SK-N-SH (cell line): ENCODE measurements at regions not wholly inside any gene's neighbourhood (a gene's known extent, or its start where the extent isn't known, plus 50 kb on each side); places are given as distances from the start of the nearest gene placed in this dataset.

Experiments
- CTCF ChIA-PET: fragments of 300-600, 350-600 bp; formaldehyde crosslinking; extraction: SDS; loops from one replicate; lab custom pipeline; 2021; lab: Yijun Ruan, JAX
- POLR2A ChIA-PET: fragments of 350-600 bp; sonication (Branson Sonifier 250); formaldehyde crosslinking; extraction: SDS; loops from one replicate; lab custom pipeline; 2020; ENCODE audit warnings: antibody characterized with exemption, inconsistent platforms; lab: Yijun Ruan, JAX
- DNase-seq: peaks from one replicate; pipeline ENCODE4 v3.0.0; 2012
- H2AFZ ChIP-seq: fragments of 200-600 bp; sonication (generic); 2 replicates; pipeline ENCODE4 v1.8.1; 2016; ENCODE audit warnings: antibody characterized with exemption, mild to moderate bottlenecking, low read depth
- H3F3A ChIP-seq: fragments of 200-600 bp; sonication (generic); replicated peaks from 2 replicates; pipeline ENCODE3; 2016; ENCODE audit warnings: antibody characterized with exemption, mild to moderate bottlenecking; ENCODE audit not compliant: insufficient read depth
- H3K27ac ChIP-seq, 2 experiments: fragments of 200-500 bp in 1 of 2; fragments of 200-600 bp in 1 of 2; sonication (Bioruptor generic) in 1 of 2; sonication (generic), shearing (Covaris generic) in 1 of 2; 2 replicates each; pipeline versions ENCODE4 v1.5.1 to v1.6.1; 2014 to 2016; ENCODE audit warnings: low read depth in 2 of 2, inconsistent platforms in 1 of 2, low read length in 1 of 2, mild to moderate bottlenecking in 1 of 2, mixed read lengths in 1 of 2
- H3K27me3 ChIP-seq: fragments of 200-600 bp; sonication (generic), shearing (Covaris generic); 2 replicates; pipeline ENCODE4 v1.6.1; 2016; ENCODE audit warnings: mixed run types; ENCODE audit not compliant: insufficient read depth
- H3K36me3 ChIP-seq, 2 experiments: fragments of 200-500 bp in 1 of 2; fragments of 200-600 bp in 1 of 2; sonication (Bioruptor generic) in 1 of 2; sonication (generic) in 1 of 2; replicated peaks in 1 of 2; 2 replicates each; pipeline versions ENCODE3 to v1.5.1; 2014 to 2016; ENCODE audit warnings: low read length in 1 of 2, mild to moderate bottlenecking in 1 of 2; ENCODE audit not compliant: insufficient read depth in 2 of 2, control insufficient read depth in 1 of 2
- H3K4me1 ChIP-seq, 2 experiments: fragments of 200-500 bp in 1 of 2; fragments of 200-600 bp in 1 of 2; sonication (Bioruptor generic) in 1 of 2; sonication (generic), shearing (Covaris generic) in 1 of 2; 2 replicates each; pipeline versions ENCODE4 v1.5.1 to v1.6.1; 2014 to 2016; ENCODE audit warnings: low read depth in 1 of 2, low read length in 1 of 2, mixed run types in 1 of 2; ENCODE audit not compliant: insufficient read depth in 2 of 2, control insufficient read depth in 1 of 2
- H3K4me2 ChIP-seq: fragments of 200-600 bp; sonication (generic), shearing (Covaris generic); 2 replicates; pipeline ENCODE4 v1.6.1; 2017; ENCODE audit warnings: mixed run types
- H3K4me3 ChIP-seq, 2 experiments: fragments of 200-500 bp in 1 of 2; fragments of 200-600 bp in 1 of 2; sonication (Bioruptor generic) in 1 of 2; sonication (generic), shearing (Covaris generic) in 1 of 2; 2 replicates each; pipeline versions ENCODE4 v1.5.1 to v1.8.1; 2014 to 2016; ENCODE audit warnings: low read depth in 2 of 2, inconsistent platforms in 1 of 2, low read length in 1 of 2, mild to moderate bottlenecking in 1 of 2, mixed read lengths in 1 of 2, moderate library complexity in 1 of 2
- H3K79me2 ChIP-seq: fragments of 200-600 bp; sonication (generic); 2 replicates; pipeline ENCODE4 v1.8.1; 2017; ENCODE audit warnings: mild to moderate bottlenecking; ENCODE audit not compliant: insufficient read depth
- H3K9ac ChIP-seq: fragments of 200-600 bp; sonication (generic); 2 replicates; pipeline ENCODE4 v1.6.1; 2017; ENCODE audit warnings: mixed run types
- H3K9me2 ChIP-seq: fragments of 200-600 bp; sonication (generic); 2 replicates; pipeline ENCODE4 v1.6.1; 2017; ENCODE audit warnings: mixed run types
- H3K9me3 ChIP-seq: fragments of 200-600 bp; sonication (generic); 2 replicates; pipeline ENCODE4 v1.6.1; 2017; ENCODE audit warnings: mixed run types, mild to moderate bottlenecking, moderate library complexity
- H4K20me1 ChIP-seq: fragments of 200-600 bp; sonication (generic); 2 replicates; pipeline ENCODE4 v1.6.1; 2017; ENCODE audit warnings: mild to moderate bottlenecking, mixed run types; ENCODE audit not compliant: insufficient read depth
- CTCF ChIP-seq: fragments of 200-600 bp; sonication (generic); IDR thresholded peaks from 2 replicates; pipeline ENCODE4 v1.6.1; 2017; ENCODE audit warnings: antibody characterized with exemption, mild to moderate bottlenecking, moderate library complexity
- EZH2phosphoT487 ChIP-seq: fragments of 200-600 bp; sonication (generic); IDR thresholded peaks from 2 replicates; pipeline ENCODE4 v1.6.1; 2017; ENCODE audit warnings: low read depth, mixed run types, mild to moderate bottlenecking, antibody characterized with exemption, moderate library complexity, borderline replicate concordance
- FOSL2 ChIP-seq: IDR thresholded peaks from 2 replicates; pipeline ENCODE4 v1.4.0; 2012; ENCODE audit warnings: low read depth, mild to moderate bottlenecking, moderate library complexity, borderline replicate concordance
- GABPA ChIP-seq: IDR thresholded peaks from 2 replicates; pipeline ENCODE4 v1.4.0; 2012; ENCODE audit warnings: low read depth, mild to moderate bottlenecking
- GATA2 ChIP-seq: sonication (generic); formaldehyde crosslinking; IDR thresholded peaks from 2 replicates; pipeline ENCODE4 v1.5.0; 2020; ENCODE audit warnings: mild to moderate bottlenecking, missing genetic modification reagents
- IRF3 ChIP-seq: fragments of 150-350 bp; IDR thresholded peaks from 2 replicates; pipeline ENCODE4 v1.6.1; 2016; ENCODE audit warnings: mild to moderate bottlenecking, low read depth, low read length
- MAX ChIP-seq: IDR thresholded peaks from 2 replicates; pipeline ENCODE4 v1.4.0; 2012; ENCODE audit warnings: low read depth
- MEF2A ChIP-seq: IDR thresholded peaks from 2 replicates; pipeline ENCODE4 v1.4.0; 2012; ENCODE audit warnings: low read depth, borderline replicate concordance
- NFIC ChIP-seq: IDR thresholded peaks from 2 replicates; pipeline ENCODE4 v1.4.0; 2012; ENCODE audit warnings: borderline replicate concordance
- NRF1 ChIP-seq: IDR thresholded peaks from 2 replicates; pipeline ENCODE4 v1.6.1; 2012; ENCODE audit warnings: low read depth, mild to moderate bottlenecking, low read length
- PBX3 ChIP-seq: IDR thresholded peaks from 2 replicates; pipeline ENCODE4; 2012
- RFX5 ChIP-seq: IDR thresholded peaks from 2 replicates; pipeline ENCODE4 v1.6.1; 2012; ENCODE audit warnings: mild to moderate bottlenecking, improper control_type of control experiment, low read length
- RXRA ChIP-seq: IDR thresholded peaks from 2 replicates; pipeline ENCODE4 v1.4.0; 2012; ENCODE audit warnings: low read depth, mild to moderate bottlenecking, borderline replicate concordance
- SIN3A ChIP-seq: IDR thresholded peaks from 2 replicates; pipeline ENCODE4 v1.6.1; 2012; ENCODE audit warnings: low read depth, mild to moderate bottlenecking, low read length, moderate library complexity, borderline replicate concordance
- SMC3 ChIP-seq: IDR thresholded peaks from 2 replicates; pipeline ENCODE4 v1.6.1; 2012; ENCODE audit warnings: low read depth, low read length, improper control_type of control experiment
- USF1 ChIP-seq: IDR thresholded peaks from 2 replicates; pipeline ENCODE4 v1.4.0; 2012; ENCODE audit warnings: low read depth, borderline replicate concordance
- USF2 ChIP-seq: fragments of 150-350 bp; IDR thresholded peaks from 2 replicates; pipeline ENCODE4 v1.6.1; 2017; ENCODE audit warnings: antibody characterized with exemption, low read length, low read depth, borderline replicate concordance
- ZBTB33 ChIP-seq: IDR thresholded peaks from 2 replicates; pipeline ENCODE4 v1.4.0; 2012; ENCODE audit warnings: low read depth, borderline replicate concordance
- WGBS: methylation state at CpG from one replicate; pipeline ENCODE4 v1.1.6; 2017; ENCODE audit warnings: low lambda C conversion rate; 5-methylcytosine and 5-hydroxymethylcytosine counted together

- no peak for DNase-seq
- H3K79me2 ChIP-seq, result no peaks in the 10 kb centered on the region
- TF ChIP-seq EZH2phosphoT487 (no peak), RFX5 (no peak)
- TF ChIP-seq, all 33 proteins: peak for 0
- no peaks in the 10 kb centered on the region for H3K36me3 ChIP-seq
- H3K27ac ChIP-seq, result no peak overlapping the region
- no peak overlapping the region for H3K4me3 ChIP-seq
- H2AFZ ChIP-seq, result no peak overlapping the region
- no peaks in the 10 kb centered on the region for H3K27me3 ChIP-seq
- H4K20me1 ChIP-seq, result no peaks in the 10 kb centered on the region
- no peaks in the 10 kb centered on the region for H3K4me1 ChIP-seq
- H3K4me2 ChIP-seq, result no peak overlapping the region
- no peaks in the 10 kb centered on the region for H3K9me3 ChIP-seq
- 22% methylated on average over 2 of the region's 2 CpGs for WGBS
- no peaks in the 10 kb centered on the region for H3F3A ChIP-seq
- POLR2A ChIA-PET, result no interaction called here
- H3K9ac ChIP-seq, result no peak overlapping the region
- CTCF ChIA-PET, result no interaction called here
- no peaks in the 10 kb centered on the region for H3K9me2 ChIP-seq
Measured at GRCh38 chr15:47846128-47846868, 129.0 kb downstream of the SEMA6D start.

GRCh38 chr15:47846876-47847275, 129.6 kb downstream of the SEMA6D start:
- no peaks in the 10 kb centered on the region for H3F3A ChIP-seq
- no peaks in the 10 kb centered on the region for H3K79me2 ChIP-seq
- no peak overlapping the region for H3K4me3 ChIP-seq
- H3K4me2 ChIP-seq, result no peak overlapping the region
- no peaks in the 10 kb centered on the region for H3K9me3 ChIP-seq
- POLR2A ChIA-PET, result no interaction called here
- H3K9me2 ChIP-seq, result no peaks in the 10 kb centered on the region
- no peak overlapping the region for H3K9ac ChIP-seq
- no peaks in the 10 kb centered on the region for H4K20me1 ChIP-seq
- H2AFZ ChIP-seq, result no peak overlapping the region
- H3K27ac ChIP-seq, result no peak overlapping the region
- H3K4me1 ChIP-seq, result no peaks in the 10 kb centered on the region
- CTCF ChIA-PET, result no interaction called here
- WGBS, result 25% methylated on average over 3 of the region's 3 CpGs
- no peak for DNase-seq
- no peaks in the 10 kb centered on the region for H3K27me3 ChIP-seq
- H3K36me3 ChIP-seq, result no peaks in the 10 kb centered on the region
- TF ChIP-seq ZBTB33, result no peak
- no peak for TF ChIP-seq SIN3A
- no peak for TF ChIP-seq NRF1
- TF ChIP-seq GABPA, result no peak
- TF ChIP-seq NFIC, result no peak
- TF ChIP-seq GATA2 (CRISPR knock-in tag), result no peak
- TF ChIP-seq SMC3, result no peak
- no peak for TF ChIP-seq CTCF
- TF ChIP-seq MAX, result no peak
- TF ChIP-seq PBX3, result no peak
- TF ChIP-seq USF2, result no peak
- no peak for TF ChIP-seq RFX5
- no peak for TF ChIP-seq USF1
- no peak for TF ChIP-seq RXRA
- no peak for TF ChIP-seq MEF2A
- no peak for TF ChIP-seq FOSL2
- no peak for TF ChIP-seq IRF3
